Keratinocyte (primary cell): ENCODE measurements at regions not wholly inside any gene's neighbourhood (a gene's known extent, or its start where the extent isn't known, plus 50 kb on each side); places are given as distances from the start of the nearest gene placed in this dataset.

Source experiments
- DNase-seq: peaks from one replicate; pipeline ENCODE4 v3.0.0-alpha.2; 2011; ENCODE audit warnings: low read depth, missing footprints, low spot score
- FAIRE-seq: peaks from 2 replicates; lab custom pipeline; 2011; peaks lifted over from hg19 to GRCh38; lab: Jason Lieb, UNC
- H2AFZ ChIP-seq: 2 replicates; pipeline ENCODE4 v1.6.0; 2012; ENCODE audit warnings: low read length, control low read depth, inconsistent platforms; ENCODE audit not compliant: control insufficient read depth
- H3K27ac ChIP-seq: 2 replicates; pipeline ENCODE4 v1.5.1; 2011; ENCODE audit warnings: low read length; ENCODE audit not compliant: control insufficient read depth, insufficient read depth
- H3K27me3 ChIP-seq: 3 replicates; pipeline ENCODE4 v1.6.0; 2011; ENCODE audit warnings: low read length; ENCODE audit not compliant: control insufficient read depth, insufficient read depth; ENCODE audit errors: extremely low read depth
- H3K36me3 ChIP-seq, 2 experiments: 2 replicates in 1 of 2; 3 replicates in 1 of 2; pipeline ENCODE4 v1.5.1; 2011; ENCODE audit warnings: low read length in 2 of 2, mild to moderate bottlenecking in 1 of 2; ENCODE audit not compliant: control insufficient read depth in 2 of 2, insufficient read depth in 2 of 2; ENCODE audit errors: extremely low read depth in 1 of 2
- H3K4me1 ChIP-seq: 3 replicates; pipeline ENCODE4 v1.5.1; 2011; ENCODE audit warnings: low read length; ENCODE audit not compliant: control insufficient read depth, insufficient read depth; ENCODE audit errors: extremely low read depth
- H3K4me2 ChIP-seq: 3 replicates; pipeline ENCODE4 v1.6.0; 2011; ENCODE audit warnings: low read depth, low read length; ENCODE audit not compliant: control insufficient read depth, insufficient read depth; ENCODE audit errors: extremely low read depth
- H3K4me3 ChIP-seq, 3 experiments: fragments of 200-600 bp in 1 of 3; sonication (generic) in 1 of 3; 2 replicates in 2 of 3; 3 replicates in 1 of 3; pipeline ENCODE4 v1.5.1; 2011 to 2016; ENCODE audit warnings: low read length in 3 of 3, mild to moderate bottlenecking in 3 of 3, control low read depth in 2 of 3, inconsistent platforms in 1 of 3, low read depth in 1 of 3, mixed read lengths in 1 of 3, mixed run types in 1 of 3, moderate library complexity in 1 of 3; ENCODE audit not compliant: control insufficient read depth in 2 of 3, insufficient read depth in 2 of 3; ENCODE audit errors: extremely low read depth in 1 of 3
- H3K79me2 ChIP-seq: 2 replicates; pipeline ENCODE4 v1.6.0; 2012; ENCODE audit warnings: low read length; ENCODE audit not compliant: control insufficient read depth, insufficient read depth
- H3K9ac ChIP-seq: 3 replicates; pipeline ENCODE4 v1.6.0; 2011; ENCODE audit warnings: low read length; ENCODE audit not compliant: control insufficient read depth, insufficient read depth; ENCODE audit errors: extremely low read depth
- H3K9me1 ChIP-seq: 3 replicates; pipeline ENCODE4 v1.6.0; 2011; ENCODE audit warnings: low read length; ENCODE audit not compliant: control insufficient read depth, insufficient read depth; ENCODE audit errors: extremely low read depth
- H3K9me3 ChIP-seq: 2 replicates; pipeline ENCODE4 v1.5.1; 2012; ENCODE audit warnings: low read depth, low read length; ENCODE audit not compliant: control insufficient read depth
- H4K20me1 ChIP-seq: 3 replicates; pipeline ENCODE4 v1.6.0; 2011; ENCODE audit warnings: low read length; ENCODE audit not compliant: control insufficient read depth, insufficient read depth; ENCODE audit errors: extremely low read depth
- EZH2 ChIP-seq: IDR thresholded peaks from one replicate; pipeline ENCODE4 v1.6.1; 2012; ENCODE audit warnings: inconsistent platforms, mild to moderate bottlenecking, low read length, moderate library complexity
- dilution Hi-C: fragments of 300-500 bp; cut with MboI; formaldehyde crosslinking; loops from one replicate; pipeline ENCODE4 v1.7.0; 2020; ENCODE audit warnings: low sequenced_read_pairs; ENCODE audit not compliant: extremely low pct_ligation_motif_present
- TF ChIP-seq, protein P1 (sequence below), 3 experiments: IDR thresholded peaks in 1 of 3; conservative IDR thresholded peaks in 1 of 3; optimal IDR thresholded peaks in 1 of 3; 2 replicates in 2 of 3; 3 replicates in 1 of 3; pipeline versions ENCODE3 to v1.5.1; 2011; ENCODE audit warnings: low read length in 3 of 3, mild to moderate bottlenecking in 3 of 3, moderate library complexity in 2 of 3, control low read depth in 1 of 3, inconsistent platforms in 1 of 3; ENCODE audit not compliant: insufficient read depth in 2 of 3; ENCODE audit errors: extremely low read depth in 1 of 3

DNA sequence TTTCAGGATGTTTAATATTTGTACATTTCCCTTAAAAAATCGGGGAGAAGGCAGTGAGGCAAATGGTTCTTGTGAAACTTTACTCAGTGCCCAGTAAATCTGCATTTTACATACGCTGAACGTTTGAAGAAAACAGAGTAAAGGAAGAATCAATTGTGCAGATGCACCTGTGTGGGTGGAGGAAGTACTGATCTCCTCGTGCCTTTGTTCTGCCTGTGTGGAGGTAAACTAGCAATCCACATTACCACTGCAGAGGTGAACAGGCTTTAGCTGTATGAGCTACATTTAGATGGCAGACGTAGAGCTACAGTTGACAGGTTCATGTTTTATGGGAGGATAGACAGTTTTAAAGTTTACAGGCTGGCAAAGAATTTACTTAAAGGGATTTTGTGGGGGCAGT, 62.7 kb upstream of the VIPR2 start:
- Histone ChIP-seq H3K4me1 (no peaks in the 10 kb centered on the region), H3K36me3 (no peaks in the 10 kb centered on the region), H3K79me2 (no peaks in the 10 kb centered on the region), H3K9me1 (no peaks in the 10 kb centered on the region), H3K27ac (no peak overlapping the region), H3K4me2 (no peak overlapping the region), H3K27me3 (no peaks in the 10 kb centered on the region), H2AFZ (no peak overlapping the region), H4K20me1 (no peaks in the 10 kb centered on the region), H3K9me3 (peaks cover 3% of the 10 kb centered on the region), H3K9ac (no peak overlapping the region), H3K4me3 (no peak overlapping the region)
- FAIRE-seq (no peak), DNase-seq (no peak)
- dilution Hi-C loops, result no loop called here
- no peak for TF ChIP-seq EZH2
- TF ChIP-seq, protein P1, sequence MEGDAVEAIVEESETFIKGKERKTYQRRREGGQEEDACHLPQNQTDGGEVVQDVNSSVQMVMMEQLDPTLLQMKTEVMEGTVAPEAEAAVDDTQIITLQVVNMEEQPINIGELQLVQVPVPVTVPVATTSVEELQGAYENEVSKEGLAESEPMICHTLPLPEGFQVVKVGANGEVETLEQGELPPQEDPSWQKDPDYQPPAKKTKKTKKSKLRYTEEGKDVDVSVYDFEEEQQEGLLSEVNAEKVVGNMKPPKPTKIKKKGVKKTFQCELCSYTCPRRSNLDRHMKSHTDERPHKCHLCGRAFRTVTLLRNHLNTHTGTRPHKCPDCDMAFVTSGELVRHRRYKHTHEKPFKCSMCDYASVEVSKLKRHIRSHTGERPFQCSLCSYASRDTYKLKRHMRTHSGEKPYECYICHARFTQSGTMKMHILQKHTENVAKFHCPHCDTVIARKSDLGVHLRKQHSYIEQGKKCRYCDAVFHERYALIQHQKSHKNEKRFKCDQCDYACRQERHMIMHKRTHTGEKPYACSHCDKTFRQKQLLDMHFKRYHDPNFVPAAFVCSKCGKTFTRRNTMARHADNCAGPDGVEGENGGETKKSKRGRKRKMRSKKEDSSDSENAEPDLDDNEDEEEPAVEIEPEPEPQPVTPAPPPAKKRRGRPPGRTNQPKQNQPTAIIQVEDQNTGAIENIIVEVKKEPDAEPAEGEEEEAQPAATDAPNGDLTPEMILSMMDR (optimal IDR thresholded peaks at IDR 0.05 in 1 of 3, IDR thresholded peaks at IDR 0.05 in 1 of 3, conservative IDR thresholded peaks at IDR 0.05 in 1 of 3; ENCODE audit: extremely low read depth in 1 of 3, insufficient read depth in 2 of 3, low read length in 3 of 3), result no peak

DNA sequence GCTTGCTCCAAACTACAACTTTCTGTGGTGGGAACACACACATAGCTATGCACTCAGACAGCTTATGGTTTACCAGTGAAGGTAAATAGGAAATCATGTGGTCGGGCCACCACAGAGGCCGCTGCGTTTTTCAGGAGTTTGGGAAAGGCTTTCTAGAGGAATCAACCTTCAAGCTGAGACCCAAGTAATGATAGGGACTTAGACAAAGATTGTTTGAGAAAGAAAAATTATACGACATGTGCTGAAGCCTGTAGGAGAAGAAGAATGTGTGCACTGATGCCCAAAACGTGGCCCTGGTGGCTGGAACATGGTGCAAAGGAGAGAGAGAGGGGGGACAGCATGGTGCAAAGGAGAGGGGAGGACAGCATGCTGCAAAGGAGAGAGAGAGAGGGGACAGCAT, 61.2 kb upstream of the VIPR2 start:
- Histone ChIP-seq H3K4me1 (no peaks in the 10 kb centered on the region), H3K27ac (no peak overlapping the region), H3K27me3 (no peaks in the 10 kb centered on the region), H3K4me2 (no peak overlapping the region), H4K20me1 (no peaks in the 10 kb centered on the region), H3K9ac (no peak overlapping the region), H2AFZ (no peak overlapping the region), H3K36me3 (no peaks in the 10 kb centered on the region), H3K79me2 (no peaks in the 10 kb centered on the region), H3K4me3 (no peak overlapping the region), H3K9me1 (no peaks in the 10 kb centered on the region), H3K9me3 (peaks cover 4% of the 10 kb centered on the region)
- FAIRE-seq (no peak), DNase-seq (no peak)
- TF ChIP-seq, protein P1 (optimal IDR thresholded peaks at IDR 0.05 in 1 of 3, IDR thresholded peaks at IDR 0.05 in 1 of 3, conservative IDR thresholded peaks at IDR 0.05 in 1 of 3; ENCODE audit: extremely low read depth in 1 of 3, insufficient read depth in 2 of 3, low read length in 3 of 3), result no peak
- TF ChIP-seq EZH2, result no peak
- dilution Hi-C loops, result no loop called here
